Activated T-cell treated with anti-CD3 and anti-CD28 coated beads, Interleukin-2, amount 50 U/mL, for 72 hours (primary cell): ENCODE measurements at regions not wholly inside any gene's neighbourhood (a gene's known extent, or its start where the extent isn't known, plus 50 kb on each side); places are given as distances from the start of the nearest gene placed in this dataset.

Experiments used
- ATAC-seq, 2 donors: fragments of 150-1000 bp; cut with Tn5 transposase; replicated peaks in 1 of 2; 2 replicates each; pipeline ENCODE4 v1.10.0; 2021; ENCODE audit warnings: moderate library complexity in 2 of 2, mild to moderate bottlenecking in 1 of 2
- DNase-seq, 2 donors: peaks; one replicate each; pipeline ENCODE4 v3.0.0; 2021 to 2022; ENCODE audit warnings: mixed read lengths in 1 of 2
- H3K27ac Mint-ChIP-seq: one replicate; pipeline ENCODE4 v1.8.0; 2022; ENCODE audit warnings: mild to moderate bottlenecking, moderate library complexity, mixed read lengths
- H3K27me3 Mint-ChIP-seq: one replicate; pipeline ENCODE4 v1.8.0; 2022; ENCODE audit warnings: low read depth, mixed read lengths
- H3K36me3 Mint-ChIP-seq, 2 donors: one replicate each; pipeline ENCODE4 v1.8.0; 2022; ENCODE audit warnings: mixed read lengths in 2 of 2, mild to moderate bottlenecking in 1 of 2; ENCODE audit not compliant: insufficient read depth in 2 of 2
- H3K4me1 Mint-ChIP-seq: one replicate; pipeline ENCODE4 v1.8.0; 2022; ENCODE audit warnings: low read depth, mixed read lengths
- H3K4me3 Mint-ChIP-seq, 2 donors: one replicate each; pipeline ENCODE4 v1.8.0; 2022; ENCODE audit warnings: mild to moderate bottlenecking in 2 of 2, mixed read lengths in 2 of 2, moderate library complexity in 2 of 2
- H3K9me3 Mint-ChIP-seq, 2 donors: one replicate each; pipeline ENCODE4 v1.8.0; 2022; ENCODE audit warnings: mixed read lengths in 2 of 2

DNA sequence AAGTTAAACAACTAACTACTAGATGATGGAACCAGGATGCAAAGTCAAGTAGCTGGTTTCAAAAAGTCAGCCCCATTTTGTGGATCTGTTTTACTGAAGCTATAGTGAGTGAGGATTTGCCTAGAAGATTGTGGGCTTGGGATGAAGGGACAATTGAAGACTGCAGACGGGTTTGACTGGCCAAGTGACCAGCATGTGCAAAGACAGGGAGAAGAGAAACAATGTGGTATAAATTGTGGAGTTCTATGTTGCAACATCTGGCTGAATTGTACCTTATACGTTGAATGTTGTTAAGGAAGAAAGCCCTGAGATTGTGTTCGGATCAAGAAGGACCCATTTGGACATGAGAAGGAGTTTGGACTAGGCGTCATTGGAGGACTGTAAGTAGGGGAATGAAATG, 101.8 kb downstream of the MAT2B start:
- no peak overlapping the region for H3K4me3 Mint-ChIP-seq
- H3K27ac Mint-ChIP-seq: no peak overlapping the region
- DNase-seq (no peak), ATAC-seq (no peak)
- H3K36me3 Mint-ChIP-seq: no peaks in the 10 kb centered on the region
- no peaks in the 10 kb centered on the region for H3K9me3 Mint-ChIP-seq
- H3K27me3 Mint-ChIP-seq: peaks cover 9% of the 10 kb centered on the region
- H3K4me1 Mint-ChIP-seq: no peaks in the 10 kb centered on the region

GRCh38 chr5:163608621-163609020, 103.2 kb downstream of the MAT2B start:
- Mint-ChIP-seq H3K4me3 (no peak overlapping the region), H3K27me3 (peaks cover 9% of the 10 kb centered on the region), H3K27ac (no peak overlapping the region), H3K4me1 (no peaks in the 10 kb centered on the region), H3K36me3 (no peaks in the 10 kb centered on the region), H3K9me3 (no peaks in the 10 kb centered on the region)
- no peak for ATAC-seq
- no peak for DNase-seq

- Mint-ChIP-seq H3K9me3 (peaks cover 0 to 1% of the 10 kb centered on the region in 2 donors), H3K27ac (no peak overlapping the region), H3K4me3 (no peak overlapping the region), H3K27me3 (peaks cover 15% of the 10 kb centered on the region), H3K36me3 (no peaks in the 10 kb centered on the region), H3K4me1 (no peaks in the 10 kb centered on the region)
- ATAC-seq: no peak
- DNase-seq: no peak
These were observed 104.5 kb downstream of the MAT2B start for GRCh38 chr5:163609910-163610309.

GRCh38 chr5:163612358-163613149, 107.1 kb downstream of the MAT2B start:
- no peak for ATAC-seq
- peaks cover 15% of the 10 kb centered on the region for H3K27me3 Mint-ChIP-seq
- peaks cover 0 to 1% of the 10 kb centered on the region in 2 donors for H3K9me3 Mint-ChIP-seq
- H3K4me3 Mint-ChIP-seq: no peak overlapping the region
- H3K27ac Mint-ChIP-seq: no peak overlapping the region
- no peak for DNase-seq
- no peaks in the 10 kb centered on the region for H3K4me1 Mint-ChIP-seq
- H3K36me3 Mint-ChIP-seq: no peaks in the 10 kb centered on the region

DNA sequence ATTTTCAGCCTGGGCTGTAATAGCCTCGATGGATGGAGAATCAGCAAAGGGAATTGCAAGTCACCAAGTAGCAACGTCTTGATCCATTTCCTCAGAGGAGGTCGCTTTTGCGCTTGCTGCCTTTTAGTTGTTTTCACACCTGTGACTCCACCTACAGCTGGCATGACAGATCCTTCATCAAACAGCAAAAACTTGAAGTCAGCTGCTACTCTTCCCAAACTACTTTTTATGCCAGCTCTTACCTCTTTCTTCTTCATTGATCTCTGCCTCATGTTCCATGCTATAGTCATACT, 107.7 kb downstream of the MAT2B start:
- peaks cover 15% of the 10 kb centered on the region for H3K27me3 Mint-ChIP-seq
- peaks cover 0 to 1% of the 10 kb centered on the region in 2 donors for H3K9me3 Mint-ChIP-seq
- ATAC-seq (no peak), DNase-seq (no peak)
- H3K4me1 Mint-ChIP-seq: no peaks in the 10 kb centered on the region
- H3K4me3 Mint-ChIP-seq: no peak overlapping the region
- no peaks in the 10 kb centered on the region for H3K36me3 Mint-ChIP-seq
- no peak overlapping the region for H3K27ac Mint-ChIP-seq

DNA sequence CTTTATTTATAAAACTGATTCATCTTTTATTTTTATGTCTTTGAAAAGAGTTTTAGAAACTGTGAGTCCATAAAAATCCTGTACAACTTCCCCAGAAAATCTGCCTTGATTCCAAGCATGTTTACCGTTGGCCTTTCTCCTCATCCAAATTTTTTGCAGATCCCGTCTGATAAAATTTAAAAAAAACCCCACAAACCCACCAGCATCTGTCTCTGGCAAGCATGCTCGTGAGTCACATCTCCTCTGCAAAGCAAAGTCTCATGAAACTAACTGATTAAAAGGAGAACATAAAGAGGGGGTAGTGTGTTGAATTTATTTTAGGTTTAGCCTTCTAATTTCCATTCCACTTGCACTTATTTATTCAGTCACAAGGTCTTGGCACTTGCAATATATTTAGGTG, 109.4 kb downstream of the MAT2B start:
- DNase-seq (no peak), ATAC-seq (no peak)
- Mint-ChIP-seq H3K27ac (no peak overlapping the region), H3K9me3 (peaks cover 0 to 1% of the 10 kb centered on the region in 2 donors), H3K36me3 (no peaks in the 10 kb centered on the region), H3K4me1 (no peaks in the 10 kb centered on the region), H3K4me3 (no peak overlapping the region), H3K27me3 (peaks cover 19% of the 10 kb centered on the region)

- no peak for ATAC-seq
- Mint-ChIP-seq H3K4me1 (no peaks in the 10 kb centered on the region), H3K9me3 (no peaks in the 10 kb centered on the region), H3K36me3 (no peaks in the 10 kb centered on the region), H3K27ac (no peak overlapping the region), H3K4me3 (no peak overlapping the region), H3K27me3 (peaks cover 8% of the 10 kb centered on the region)
- DNase-seq: no peak
These were observed 114.0 kb downstream of the MAT2B start for GRCh38 chr5:163619273-163619934.

DNA sequence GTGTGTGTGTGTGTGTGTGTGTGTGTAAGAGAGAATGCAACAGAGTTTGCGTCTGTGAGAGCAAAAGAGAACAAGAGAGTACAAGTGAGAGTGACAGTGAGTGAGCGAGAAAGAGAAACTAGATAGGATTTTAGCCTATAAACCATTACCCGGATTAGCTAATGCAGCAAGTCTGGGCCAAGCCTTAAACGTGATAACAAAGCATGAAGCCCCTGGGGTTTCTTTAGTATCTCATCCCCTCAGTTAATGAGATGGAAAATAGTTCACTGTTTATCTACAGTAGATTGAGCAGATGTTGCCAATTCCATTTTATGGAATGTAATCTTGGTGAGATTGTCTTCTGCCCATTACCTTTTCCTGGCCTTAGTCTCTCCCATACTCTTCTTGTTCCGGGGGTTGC, 114.5 kb downstream of the MAT2B start:
- Mint-ChIP-seq H3K27ac (no peak overlapping the region), H3K9me3 (no peaks in the 10 kb centered on the region), H3K4me3 (no peak overlapping the region), H3K36me3 (no peaks in the 10 kb centered on the region), H3K27me3 (peaks cover 8% of the 10 kb centered on the region), H3K4me1 (no peaks in the 10 kb centered on the region)
- DNase-seq: no peak
- no peak for ATAC-seq

DNA sequence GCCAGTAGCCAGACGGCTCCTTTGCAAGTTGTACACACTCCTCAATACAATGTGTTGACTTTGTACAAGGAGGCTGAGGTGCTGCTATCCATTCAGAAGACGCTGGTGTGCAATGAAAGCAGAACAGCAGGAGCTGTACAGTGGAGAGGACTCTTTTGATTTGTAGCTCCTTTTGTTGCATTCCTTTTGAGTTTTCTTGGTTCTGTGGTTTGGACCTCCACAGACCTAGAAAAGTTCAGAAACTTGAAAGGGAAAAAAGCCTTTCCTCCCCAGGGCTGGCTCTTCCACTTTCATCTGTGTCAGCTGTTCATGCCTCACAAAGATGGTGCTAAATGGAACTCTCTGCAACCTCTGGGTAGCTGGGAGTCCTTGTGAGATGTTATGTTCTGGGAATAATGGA, 117.4 kb downstream of the MAT2B start:
- DNase-seq (no peak), ATAC-seq (no peak)
- H3K9me3 Mint-ChIP-seq: no peaks in the 10 kb centered on the region
- peaks cover 8% of the 10 kb centered on the region for H3K27me3 Mint-ChIP-seq
- H3K36me3 Mint-ChIP-seq: no peaks in the 10 kb centered on the region
- H3K4me1 Mint-ChIP-seq: no peaks in the 10 kb centered on the region
- no peak overlapping the region for H3K4me3 Mint-ChIP-seq
- H3K27ac Mint-ChIP-seq: no peak overlapping the region

GRCh38 chr5:163623524-163623923, 118.1 kb downstream of the MAT2B start:
- no peaks in the 10 kb centered on the region for H3K36me3 Mint-ChIP-seq
- no peak for ATAC-seq
- no peak for DNase-seq
- no peak overlapping the region for H3K27ac Mint-ChIP-seq
- H3K27me3 Mint-ChIP-seq: peaks cover 7% of the 10 kb centered on the region
- no peaks in the 10 kb centered on the region for H3K9me3 Mint-ChIP-seq
- no peaks in the 10 kb centered on the region for H3K4me1 Mint-ChIP-seq
- H3K4me3 Mint-ChIP-seq: no peak overlapping the region

- no peak overlapping the region for H3K4me3 Mint-ChIP-seq
- peaks cover 3% of the 10 kb centered on the region for H3K27me3 Mint-ChIP-seq
- no peak for ATAC-seq
- H3K9me3 Mint-ChIP-seq: no peaks in the 10 kb centered on the region
- H3K36me3 Mint-ChIP-seq: no peaks in the 10 kb centered on the region
- no peak for DNase-seq
- H3K4me1 Mint-ChIP-seq: no peaks in the 10 kb centered on the region
- no peak overlapping the region for H3K27ac Mint-ChIP-seq
These were observed 118.6 kb downstream of the MAT2B start for GRCh38 chr5:163623986-163624385.

DNA sequence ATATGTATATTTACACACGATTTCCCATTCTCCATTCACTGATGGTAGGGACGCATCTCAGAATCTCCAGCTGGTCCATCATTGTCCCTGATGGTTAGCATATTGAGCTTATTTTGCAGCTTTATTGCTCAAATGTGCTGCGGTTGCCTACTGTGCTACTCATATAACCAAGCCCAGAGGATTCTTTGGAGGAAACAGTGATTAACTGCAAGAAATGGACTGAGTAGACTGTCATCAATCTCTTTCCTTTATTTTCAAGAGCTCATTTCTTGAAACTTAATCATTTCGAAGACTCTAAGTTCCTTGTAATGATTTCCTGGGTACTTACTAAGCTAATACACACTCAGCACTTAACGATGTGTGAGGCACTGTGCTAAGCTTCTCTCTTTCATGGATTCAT, 119.0 kb downstream of the MAT2B start:
- no peaks in the 10 kb centered on the region for H3K4me1 Mint-ChIP-seq
- no peaks in the 10 kb centered on the region for H3K27me3 Mint-ChIP-seq
- H3K27ac Mint-ChIP-seq: no peak overlapping the region
- H3K4me3 Mint-ChIP-seq: no peak overlapping the region
- H3K9me3 Mint-ChIP-seq: no peaks in the 10 kb centered on the region
- ATAC-seq: no peak
- no peaks in the 10 kb centered on the region for H3K36me3 Mint-ChIP-seq
- no peak for DNase-seq

GRCh38 chr5:163626904-163627434, 121.5 kb downstream of the MAT2B start:
- DNase-seq: no peak
- no peaks in the 10 kb centered on the region for H3K4me1 Mint-ChIP-seq
- H3K27me3 Mint-ChIP-seq: no peaks in the 10 kb centered on the region

GRCh38 chr5:163631856-163632255, 126.4 kb downstream of the MAT2B start:
- Mint-ChIP-seq H3K36me3 (no peaks in the 10 kb centered on the region), H3K4me1 (no peaks in the 10 kb centered on the region), H3K9me3 (no peaks in the 10 kb centered on the region), H3K27ac (no peak overlapping the region), H3K4me3 (no peak overlapping the region), H3K27me3 (no peaks in the 10 kb centered on the region)
- DNase-seq: no peak
- no peak for ATAC-seq

More at GRCh38 chr5:163626904-163627434, 121.5 kb downstream of the MAT2B start:
- H3K9me3 Mint-ChIP-seq: no peaks in the 10 kb centered on the region
- no peaks in the 10 kb centered on the region for H3K36me3 Mint-ChIP-seq
- H3K4me3 Mint-ChIP-seq: no peak overlapping the region
- no peak for ATAC-seq
- H3K27ac Mint-ChIP-seq: no peak overlapping the region
